ENCODE measurements at regions not wholly inside any gene's neighbourhood (a gene's known extent, or its start where the extent isn't known, plus 50 kb on each side); places are given as distances from the start of the nearest gene placed in this dataset.

DNA sequence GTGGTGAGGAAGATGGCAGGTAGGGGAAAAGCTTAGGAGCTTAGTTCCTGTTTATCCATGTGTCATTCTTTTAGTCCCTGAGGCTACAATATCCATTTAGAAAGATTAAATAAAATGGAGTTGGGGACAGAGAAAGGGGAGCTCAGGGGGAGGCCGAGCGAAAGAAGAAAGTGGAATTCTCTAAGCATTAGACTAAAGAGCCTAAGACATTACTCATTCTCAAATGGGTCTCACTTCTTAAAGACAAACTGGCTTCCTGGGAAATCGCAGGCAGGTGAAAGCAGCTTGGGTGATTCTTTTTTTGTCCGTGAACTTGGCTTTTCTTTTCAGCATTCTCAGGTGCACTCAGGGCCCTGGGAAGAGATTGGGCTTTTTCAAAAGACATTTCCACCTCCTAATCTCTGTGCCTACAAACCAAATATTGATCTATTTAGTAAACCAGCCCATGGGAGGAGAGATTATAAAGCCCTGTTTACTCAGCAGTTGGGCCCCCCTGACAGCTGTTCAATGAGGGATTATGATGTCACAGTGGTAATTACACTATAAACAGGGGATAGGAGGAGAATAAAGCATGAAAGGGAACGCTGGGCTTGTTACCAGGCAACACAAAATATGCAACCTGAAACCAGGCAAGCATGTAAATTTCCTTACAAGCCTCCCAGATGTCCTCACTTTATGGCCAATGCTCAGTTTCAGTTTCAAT lies 584.0 kb downstream of the ACTL7B start (continued):
- TF ChIP-seq ZNF274 (IDR thresholded peaks at IDR 0.05; ENCODE audit: low read length) (no peak), ZNF274 (tag by site-specific recombination; IDR thresholded peaks at IDR 0.05; ENCODE audit: borderline replicate concordance) (no peak), BCL11A (tag by site-specific recombination; IDR thresholded peaks at IDR 0.05; ENCODE audit: low read depth) (no peak), ZNF785 (tag by site-specific recombination; IDR thresholded peaks at IDR 0.05) (no peak), ZBTB21 (tag by site-specific recombination; IDR thresholded peaks at IDR 0.05) (peak; percentile 97), ZNF777 (tag by site-specific recombination; IDR thresholded peaks at IDR 0.05; ENCODE audit: borderline replicate concordance) (no peak), KLF16 (tag by site-specific recombination; IDR thresholded peaks at IDR 0.05) (no peak), EGR2 (tag by site-specific recombination; IDR thresholded peaks at IDR 0.05; ENCODE audit: low read depth) (no peak), ZNF184 (tag by site-specific recombination; IDR thresholded peaks at IDR 0.05) (peak; percentile 60; the same call in 1 of the 2 replicates), ZNF416 (tag by site-specific recombination; IDR thresholded peaks at IDR 0.05) (no peak), ZNF776 (tag by site-specific recombination; IDR thresholded peaks at IDR 0.05; ENCODE audit: borderline replicate concordance) (no peak), ZNF426 (tag by site-specific recombination; IDR thresholded peaks at IDR 0.05) (no peak), ZNF747 (tag by site-specific recombination; IDR thresholded peaks at IDR 0.05) (no peak), ZNF174 (tag by site-specific recombination; IDR thresholded peaks at IDR 0.05) (no peak), ZNF76 (tag by site-specific recombination; IDR thresholded peaks at IDR 0.05; ENCODE audit: borderline replicate concordance, low read depth) (peak; percentile 51; the same call in 1 of the 2 replicates), ZSCAN5A (tag by site-specific recombination; IDR thresholded peaks at IDR 0.05) (no peak), ZNF280D (tag by site-specific recombination; IDR thresholded peaks at IDR 0.05) (no peak), ZBTB7A (tag by site-specific recombination; IDR thresholded peaks at IDR 0.05; ENCODE audit: low read depth) (no peak), ZNF155 (tag by site-specific recombination; IDR thresholded peaks at IDR 0.05) (no peak), ZNF660 (tag by site-specific recombination; IDR thresholded peaks at IDR 0.05) (0 out of 2 replicates have a peak, but pooled peaks have one; percentile 33), ZNF248 (tag by site-specific recombination; IDR thresholded peaks at IDR 0.05) (no peak), REST (tag by site-specific recombination; IDR thresholded peaks at IDR 0.05) (no peak), GLIS1 (tag by site-specific recombination; IDR thresholded peaks at IDR 0.05) (peak; percentile 91), GLI2 (tag by site-specific recombination; IDR thresholded peaks at IDR 0.05; ENCODE audit: borderline replicate concordance, low read depth) (peak; percentile 57; the same call in 1 of the 2 replicates), KLF9 (tag by site-specific recombination; IDR thresholded peaks at IDR 0.05; ENCODE audit: low read depth) (no peak), BCL6B (tag by site-specific recombination; IDR thresholded peaks at IDR 0.05) (no peak), IKZF3 (tag by site-specific recombination; IDR thresholded peaks at IDR 0.05) (peak; percentile 81), KLF8 (tag by site-specific recombination; IDR thresholded peaks at IDR 0.05) (no peak)
- TF ChIP-seq, protein P1, sequence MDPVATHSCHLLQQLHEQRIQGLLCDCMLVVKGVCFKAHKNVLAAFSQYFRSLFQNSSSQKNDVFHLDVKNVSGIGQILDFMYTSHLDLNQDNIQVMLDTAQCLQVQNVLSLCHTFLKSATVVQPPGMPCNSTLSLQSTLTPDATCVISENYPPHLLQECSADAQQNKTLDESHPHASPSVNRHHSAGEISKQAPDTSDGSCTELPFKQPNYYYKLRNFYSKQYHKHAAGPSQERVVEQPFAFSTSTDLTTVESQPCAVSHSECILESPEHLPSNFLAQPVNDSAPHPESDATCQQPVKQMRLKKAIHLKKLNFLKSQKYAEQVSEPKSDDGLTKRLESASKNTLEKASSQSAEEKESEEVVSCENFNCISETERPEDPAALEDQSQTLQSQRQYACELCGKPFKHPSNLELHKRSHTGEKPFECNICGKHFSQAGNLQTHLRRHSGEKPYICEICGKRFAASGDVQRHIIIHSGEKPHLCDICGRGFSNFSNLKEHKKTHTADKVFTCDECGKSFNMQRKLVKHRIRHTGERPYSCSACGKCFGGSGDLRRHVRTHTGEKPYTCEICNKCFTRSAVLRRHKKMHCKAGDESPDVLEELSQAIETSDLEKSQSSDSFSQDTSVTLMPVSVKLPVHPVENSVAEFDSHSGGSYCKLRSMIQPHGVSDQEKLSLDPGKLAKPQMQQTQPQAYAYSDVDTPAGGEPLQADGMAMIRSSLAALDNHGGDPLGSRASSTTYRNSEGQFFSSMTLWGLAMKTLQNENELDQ (tag by site-specific recombination; IDR thresholded peaks at IDR 0.05; ENCODE audit: low read depth), result no peak
